ENCODE measurements at regions not wholly inside any gene's neighbourhood (a gene's known extent, or its start where the extent isn't known, plus 50 kb on each side); places are given as distances from the start of the nearest gene placed in this dataset.

DNA sequence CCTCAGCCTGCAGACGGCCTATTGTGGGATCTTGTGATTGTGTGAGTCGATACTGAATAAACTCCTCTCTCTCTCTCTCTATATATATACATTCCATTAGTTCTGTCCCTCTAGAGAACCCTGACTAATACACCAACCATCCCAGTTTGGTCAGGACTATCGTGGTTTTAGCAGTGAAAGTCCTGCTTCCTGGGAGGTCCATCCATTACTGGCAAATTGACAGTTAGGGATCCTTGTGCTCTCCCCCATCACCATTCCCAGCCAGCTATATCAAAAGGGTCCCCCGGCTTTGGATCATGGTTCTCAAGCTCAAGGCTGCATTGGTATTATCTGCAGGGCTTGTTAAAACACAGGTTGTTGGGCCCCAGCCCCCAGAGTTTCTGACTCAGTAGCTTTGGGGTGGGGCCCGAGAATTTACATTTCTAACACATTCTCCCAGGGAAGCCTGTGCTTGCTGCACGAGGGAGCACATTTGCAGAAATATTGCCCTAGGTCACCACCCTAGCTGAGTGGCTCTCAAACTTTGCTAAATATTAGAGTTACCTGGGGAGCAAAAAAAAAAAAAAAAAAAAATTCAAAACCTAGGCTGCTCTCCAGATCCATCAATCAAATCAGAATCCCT lies 899.1 kb upstream of the AUTS2 start:
- Histone ChIP-seq H3K9me3 (ENCODE audit: control insufficient read depth, insufficient read depth, low read length) (no peaks in the 10 kb centered on the region; the same call in 1 of the 2 replicates), H3K23ac (ENCODE audit: low read depth, low read length) (no peak overlapping the region)
- ATAC-seq (ENCODE audit: low read depth): peak; percentile 87

More for the DNA sequence above, 899.1 kb upstream of the AUTS2 start:
- BruUV-seq (replicated peaks): no TSS peak
- TF ChIP-seq RAD21 (IDR thresholded peaks at IDR 0.05; ENCODE audit: low read length): no peak
- peak; percentile 25; the same call in 1 of the 2 replicates for TF ChIP-seq BHLHE40 (IDR thresholded peaks at IDR 0.05; ENCODE audit: low read depth, low read length)
- peak overlapping the region; percentile 46 for H2BK5ac ChIP-seq (ENCODE audit: low read depth, low read length, poor library complexity, severe bottlenecking)
- dilution Hi-C loops (cut with HindIII; ENCODE audit: low sequenced_read_pairs, unreplicated experiment) (no loop called here), in situ Hi-C loops (cut with MboI; ENCODE audit: low sequenced_read_pairs) (no loop called here), intact Hi-C loops (cut with micrococcal nuclease) (loop anchor here (1.0 kb wide), 1 partner anchor 8 kb away; no protein-coding TSS in a partner anchor)
- H3K79me1 ChIP-seq (ENCODE audit: low read depth in 1 of 2, low read length in 2 of 2): no peaks in the 10 kb centered on the region
- peak overlapping the region; percentile 82 for H3K4me2 ChIP-seq (ENCODE audit: low read depth, low read length)
- no peak overlapping the region; the same call in 1 of the 2 replicates for H4K5ac ChIP-seq (ENCODE audit: low read depth, low read length)
- no peak overlapping the region for H2BK15ac ChIP-seq (ENCODE audit: low read depth, low read length)
- H4K91ac ChIP-seq (ENCODE audit: insufficient read depth, low read depth, low read length): peak overlapping the region; percentile 67
- no peak overlapping the region for H4K8ac ChIP-seq (ENCODE audit: low read depth in 2 of 2, low read length in 2 of 2)
- peak overlapping the region; percentile 0 for H2AFZ ChIP-seq (replicated peaks; ENCODE audit: low read length, poor library complexity)
- no peak overlapping the region for H3K14ac ChIP-seq (replicated peaks; ENCODE audit: low read depth, low read length)
- no peaks in the 10 kb centered on the region for H3K9me1 ChIP-seq (ENCODE audit: insufficient read depth, low read length)
- H3K4me1 ChIP-seq (ENCODE audit: control insufficient read depth, insufficient read depth, low read length): peaks cover 7% of the 10 kb centered on the region
- no peak overlapping the region for H3K9ac ChIP-seq (ENCODE audit: low read depth, low read length)
- no peak overlapping the region for H2AK5ac ChIP-seq (ENCODE audit: low read depth, low read length)
- peak overlapping the region; percentile 33; the same call in 1 of the 2 replicates for H3K4ac ChIP-seq (ENCODE audit: low read depth, low read length)
- peak overlapping the region; percentile 39; the same call in 1 of the 2 replicates for H3K56ac ChIP-seq (ENCODE audit: extremely low read depth, insufficient read depth, low read length)
- ChIA-PET POLR2A (ENCODE audit: unreplicated experiment) (no interaction called here), CTCF (no interaction called here)
- H3K27me3 ChIP-seq (ENCODE audit: control insufficient read depth, insufficient read depth, low read length): no peaks in the 10 kb centered on the region
- DNase-seq: peak; percentile 88
- no peak overlapping the region for H3K18ac ChIP-seq (ENCODE audit: low read depth, low read length)
- H2BK120ac ChIP-seq (ENCODE audit: low read depth, low read length): peak overlapping the region; percentile 85
- no peak overlapping the region for H3K4me3 ChIP-seq (ENCODE audit: insufficient read depth, low read depth, low read length)
- H2BK20ac ChIP-seq (ENCODE audit: low read depth, low read length): 0 out of 2 replicates have a peak overlapping the region, but pooled peaks have one; percentile 36
- no peaks in the 10 kb centered on the region for H4K20me1 ChIP-seq (ENCODE audit: insufficient read depth, low read length)
- no peaks in the 10 kb centered on the region for H3K36me3 ChIP-seq (ENCODE audit: control insufficient read depth, insufficient read depth, low read length)
- WGBS, 2 experiments (ENCODE audit: extremely low coverage in 2 of 2, insufficient read length in 1 of 2): no CpG with 5 or more reads among the region's 6 CpGs
- no peak overlapping the region for H2AK9ac ChIP-seq (replicated peaks; ENCODE audit: low read depth, low read length, poor library complexity)
- peak overlapping the region; percentile 79; the same call in 1 of the 2 replicates for H3K27ac ChIP-seq (ENCODE audit: insufficient read depth, low read length)

All from IMR-90 (cell line).